Transverse colon (tissue), 4 donors: ENCODE measurements at regions not wholly inside any gene's neighbourhood (a gene's known extent, or its start where the extent isn't known, plus 50 kb on each side); places are given as distances from the start of the nearest gene placed in this dataset.

Source experiments
- CTCF ChIP-seq, 5 experiments: fragments of 200-600 bp in 3 of 5; fragments of 450-650 bp in 2 of 5; sonication (generic) in 3 of 5; IDR thresholded peaks; 1 replicate in 2 of 5; 2 replicates in 3 of 5; pipeline ENCODE4 v1.5.1; 2016 to 2017; ENCODE audit warnings: antibody characterized with exemption in 5 of 5, inconsistent platforms in 3 of 5, mild to moderate bottlenecking in 2 of 5, moderate library complexity in 1 of 5
- EP300 ChIP-seq: sonication (generic); formaldehyde crosslinking; IDR thresholded peaks from one replicate; pipeline ENCODE4 v1.6.1; 2017; ENCODE audit warnings: antibody characterized with exemption, low read depth
- POLR2A ChIP-seq: fragments of 450-650 bp; IDR thresholded peaks from one replicate; pipeline ENCODE4 v1.6.1; 2016; ENCODE audit warnings: antibody characterized with exemption, mild to moderate bottlenecking, moderate library complexity
- POLR2AphosphoS5 ChIP-seq, 3 donors: sonication (generic); formaldehyde crosslinking; IDR thresholded peaks; one replicate each; pipeline ENCODE4 v1.6.1; 2016; ENCODE audit warnings: antibody characterized with exemption in 3 of 3

- TF ChIP-seq POLR2A = no peak
- TF ChIP-seq CTCF (IDR thresholded peaks at IDR 0.05) = no peak
- TF ChIP-seq POLR2AphosphoS5 (IDR thresholded peaks at IDR 0.05) = no peak
- TF ChIP-seq EP300 = no peak
Measured at GRCh38 chr16:65523283-65523944, 401.6 kb upstream of the CDH11 start.
